Neural cell (in vitro differentiated cells): ENCODE measurements at regions not wholly inside any gene's neighbourhood (a gene's known extent, or its start where the extent isn't known, plus 50 kb on each side); places are given as distances from the start of the nearest gene placed in this dataset.

Experiments used
- H2AFZ ChIP-seq: fragments of 200-600, 300-800 bp; sonication (generic), shearing (Covaris generic); 2 replicates; pipeline ENCODE4 v1.6.0; 2014; ENCODE audit warnings: low read depth, mild to moderate bottlenecking, antibody characterized with exemption, low read length, moderate library complexity
- H3F3A ChIP-seq: fragments of 200-600 bp; shearing (Covaris generic); 2 replicates; pipeline ENCODE4 v1.6.1; 2016; ENCODE audit warnings: mild to moderate bottlenecking, moderate library complexity, mixed read lengths, antibody characterized with exemption, low read length; ENCODE audit not compliant: insufficient read depth, poor library complexity, severe bottlenecking
- H3K27ac ChIP-seq: fragments of 200-600, 300-800 bp; sonication (generic), shearing (Covaris generic); 2 replicates; pipeline ENCODE4 v1.5.1; 2014; ENCODE audit warnings: mild to moderate bottlenecking, low read length, moderate library complexity
- H3K27me3 ChIP-seq: fragments of 300-800, 200-600 bp; sonication (generic), shearing (Covaris generic); 2 replicates; pipeline ENCODE4 v1.6.0; 2014; ENCODE audit warnings: mild to moderate bottlenecking, low read depth, low read length, moderate library complexity; ENCODE audit not compliant: insufficient read depth
- H3K36me3 ChIP-seq: fragments of 300-800, 200-600 bp; sonication (generic), shearing (Covaris generic); 2 replicates; pipeline ENCODE4 v1.5.1; 2014; ENCODE audit warnings: mild to moderate bottlenecking, antibody characterized with exemption, low read length, moderate library complexity; ENCODE audit not compliant: insufficient read depth
- H3K4me2 ChIP-seq: fragments of 300-800, 200-600 bp; sonication (generic), shearing (Covaris generic); 2 replicates; pipeline ENCODE4 v1.6.0; 2014; ENCODE audit warnings: mild to moderate bottlenecking, low read length
- H3K4me3 ChIP-seq: fragments of 300-800, 200-600 bp; sonication (generic), shearing (Covaris generic); 2 replicates; pipeline ENCODE4 v1.5.1; 2014; ENCODE audit warnings: mild to moderate bottlenecking, low read length, moderate library complexity
- H3K79me2 ChIP-seq: fragments of 200-600 bp; shearing (Covaris generic); replicated peaks from 2 replicates; pipeline ENCODE4 v1.6.0; 2014; ENCODE audit warnings: mild to moderate bottlenecking, low read length, moderate library complexity; ENCODE audit not compliant: insufficient read depth
- H3K9ac ChIP-seq: fragments of 300-800, 200-600 bp; sonication (generic), shearing (Covaris generic); 2 replicates; pipeline ENCODE4 v1.6.1; 2016; ENCODE audit warnings: mild to moderate bottlenecking, low read length, mixed read lengths
- H3K9me2 ChIP-seq: fragments of 200-600 bp; shearing (Covaris generic); 2 replicates; pipeline ENCODE4 v1.6.1; 2016; ENCODE audit warnings: mild to moderate bottlenecking, low read length, mixed read lengths; ENCODE audit not compliant: insufficient read depth
- H3K9me3 ChIP-seq: fragments of 200-600, 300-800 bp; sonication (generic), shearing (Covaris generic); 2 replicates; pipeline ENCODE4 v1.6.1; 2016; ENCODE audit warnings: mild to moderate bottlenecking, mixed run types, low read length, moderate library complexity, mixed read lengths
- H4K20me1 ChIP-seq: fragments of 200-600 bp; shearing (Covaris generic); 2 replicates; pipeline ENCODE4 v1.6.1; 2016; ENCODE audit warnings: mild to moderate bottlenecking, mixed run types; ENCODE audit not compliant: insufficient read depth
- CTCF ChIP-seq: fragments of 450-650 bp; IDR thresholded peaks from 2 replicates; pipeline ENCODE4 v1.5.1; 2014; ENCODE audit warnings: antibody characterized with exemption, mild to moderate bottlenecking, moderate library complexity; ENCODE audit not compliant: poor library complexity, severe bottlenecking
- EP300 ChIP-seq: fragments of 450-650 bp; conservative IDR thresholded peaks from 2 replicates; pipeline ENCODE4 v1.6.1; 2014; ENCODE audit warnings: antibody characterized with exemption, mild to moderate bottlenecking, moderate library complexity; ENCODE audit not compliant: poor library complexity, severe bottlenecking
- EZH2 ChIP-seq: fragments of 200-600, 300-800 bp; shearing (Covaris generic), sonication (generic); IDR thresholded peaks from 2 replicates; pipeline ENCODE4 v1.6.1; 2014; ENCODE audit warnings: antibody characterized with exemption, low read length, borderline replicate concordance, mild to moderate bottlenecking; ENCODE audit not compliant: insufficient read depth, poor library complexity, severe bottlenecking
- MXI1 ChIP-seq: fragments of 450-650 bp; conservative IDR thresholded peaks from 2 replicates; pipeline ENCODE4 v1.6.1; 2014; ENCODE audit warnings: antibody characterized with exemption, mild to moderate bottlenecking; ENCODE audit not compliant: poor library complexity, severe bottlenecking
- POLR2AphosphoS5 ChIP-seq: IDR thresholded peaks from 2 replicates; pipeline ENCODE4 v1.6.1; 2012
- RAD21 ChIP-seq: fragments of 450-650 bp; conservative IDR thresholded peaks from 2 replicates; pipeline ENCODE4 v1.6.1; 2014; ENCODE audit warnings: antibody characterized with exemption, mild to moderate bottlenecking, moderate library complexity
- SMC3 ChIP-seq: fragments of 450-650 bp; conservative IDR thresholded peaks from 2 replicates; pipeline ENCODE4 v1.6.1; 2014; ENCODE audit warnings: antibody characterized with exemption, mild to moderate bottlenecking, moderate library complexity; ENCODE audit not compliant: poor library complexity
- TAF1 ChIP-seq: IDR thresholded peaks from 2 replicates; pipeline ENCODE4 v1.6.1; 2012; ENCODE audit warnings: low read depth
- TF ChIP-seq, protein P1 (sequence below): IDR thresholded peaks from 2 replicates; pipeline ENCODE4 v1.6.1; 2012; ENCODE audit warnings: borderline replicate concordance

- Histone ChIP-seq H3K4me3 (no peak overlapping the region), H3F3A (no peaks in the 10 kb centered on the region), H4K20me1 (no peaks in the 10 kb centered on the region), H3K9me3 (no peaks in the 10 kb centered on the region), H3K9ac (no peak overlapping the region), H3K27ac (no peak overlapping the region), H2AFZ (no peak overlapping the region), H3K9me2 (no peaks in the 10 kb centered on the region), H3K79me2 (no peaks in the 10 kb centered on the region), H3K27me3 (no peaks in the 10 kb centered on the region), H3K36me3 (no peaks in the 10 kb centered on the region), H3K4me2 (no peak overlapping the region)
- TF ChIP-seq MXI1, result no peak
- no peak for TF ChIP-seq EZH2
- no peak for TF ChIP-seq SMC3
- TF ChIP-seq, protein P1, sequence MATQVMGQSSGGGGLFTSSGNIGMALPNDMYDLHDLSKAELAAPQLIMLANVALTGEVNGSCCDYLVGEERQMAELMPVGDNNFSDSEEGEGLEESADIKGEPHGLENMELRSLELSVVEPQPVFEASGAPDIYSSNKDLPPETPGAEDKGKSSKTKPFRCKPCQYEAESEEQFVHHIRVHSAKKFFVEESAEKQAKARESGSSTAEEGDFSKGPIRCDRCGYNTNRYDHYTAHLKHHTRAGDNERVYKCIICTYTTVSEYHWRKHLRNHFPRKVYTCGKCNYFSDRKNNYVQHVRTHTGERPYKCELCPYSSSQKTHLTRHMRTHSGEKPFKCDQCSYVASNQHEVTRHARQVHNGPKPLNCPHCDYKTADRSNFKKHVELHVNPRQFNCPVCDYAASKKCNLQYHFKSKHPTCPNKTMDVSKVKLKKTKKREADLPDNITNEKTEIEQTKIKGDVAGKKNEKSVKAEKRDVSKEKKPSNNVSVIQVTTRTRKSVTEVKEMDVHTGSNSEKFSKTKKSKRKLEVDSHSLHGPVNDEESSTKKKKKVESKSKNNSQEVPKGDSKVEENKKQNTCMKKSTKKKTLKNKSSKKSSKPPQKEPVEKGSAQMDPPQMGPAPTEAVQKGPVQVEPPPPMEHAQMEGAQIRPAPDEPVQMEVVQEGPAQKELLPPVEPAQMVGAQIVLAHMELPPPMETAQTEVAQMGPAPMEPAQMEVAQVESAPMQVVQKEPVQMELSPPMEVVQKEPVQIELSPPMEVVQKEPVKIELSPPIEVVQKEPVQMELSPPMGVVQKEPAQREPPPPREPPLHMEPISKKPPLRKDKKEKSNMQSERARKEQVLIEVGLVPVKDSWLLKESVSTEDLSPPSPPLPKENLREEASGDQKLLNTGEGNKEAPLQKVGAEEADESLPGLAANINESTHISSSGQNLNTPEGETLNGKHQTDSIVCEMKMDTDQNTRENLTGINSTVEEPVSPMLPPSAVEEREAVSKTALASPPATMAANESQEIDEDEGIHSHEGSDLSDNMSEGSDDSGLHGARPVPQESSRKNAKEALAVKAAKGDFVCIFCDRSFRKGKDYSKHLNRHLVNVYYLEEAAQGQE, result no peak
- TF ChIP-seq CTCF, result no peak
- TF ChIP-seq RAD21, result no peak
- peak; percentile 96 for TF ChIP-seq EP300
- peak; percentile 91 for TF ChIP-seq POLR2AphosphoS5
- TF ChIP-seq TAF1, result no peak
Measured at GRCh38 chr4:31727030-31727429, 1006.9 kb downstream of the PCDH7 start.

- H3K9ac ChIP-seq, result no peak overlapping the region
- no peak overlapping the region for H3K4me3 ChIP-seq
- no peaks in the 10 kb centered on the region for H3K36me3 ChIP-seq
- no peak overlapping the region for H3K4me2 ChIP-seq
- no peaks in the 10 kb centered on the region for H3F3A ChIP-seq
- TF ChIP-seq SMC3 (no peak), EZH2 (no peak), EP300 (no peak), POLR2AphosphoS5 (peak; percentile 66), TAF1 (no peak)
- TF ChIP-seq, protein P1, result no peak
- no peaks in the 10 kb centered on the region for H3K9me2 ChIP-seq
- no peaks in the 10 kb centered on the region for H4K20me1 ChIP-seq
- no peaks in the 10 kb centered on the region for H3K27me3 ChIP-seq
- H3K9me3 ChIP-seq, result no peaks in the 10 kb centered on the region
- no peak overlapping the region for H3K27ac ChIP-seq
- no peaks in the 10 kb centered on the region for H3K79me2 ChIP-seq
- no peak overlapping the region for H2AFZ ChIP-seq
Measured at GRCh38 chr4:31735004-31735403, 1014.8 kb downstream of the PCDH7 start.
